HG02973 (cell line): ENCODE measurements at regions not wholly inside any gene's neighbourhood (a gene's known extent, or its start where the extent isn't known, plus 50 kb on each side); places are given as distances from the start of the nearest gene placed in this dataset.
A peak's percentile ranks its signal among the peaks of the same experiment; 100 is the strongest.

Source experiments
- ATAC-seq: cut with Tn5 transposase; IDR thresholded peaks from one replicate; pipeline ENCODE4 v1.9.1; 2021; ENCODE audit warnings: moderate library complexity; ENCODE audit not compliant: unreplicated experiment

GRCh38 chr9:82208741-82209450 is 220.3 kb downstream of the SPATA31D1 start:
- ATAC-seq, result no peak

- peak; percentile 50 for ATAC-seq
These were observed 221.4 kb downstream of the SPATA31D1 start for GRCh38 chr9:82209797-82210470.

GRCh38 chr9:82212885-82213284 is 224.3 kb downstream of the SPATA31D1 start:
- no peak for ATAC-seq

- ATAC-seq, result no peak
These were observed 227.9 kb downstream of the SPATA31D1 start for GRCh38 chr9:82216435-82216834.

GRCh38 chr9:82223442-82223841 is 234.9 kb downstream of the SPATA31D1 start:
- ATAC-seq, result no peak

- ATAC-seq, result no peak
These were observed 242.8 kb downstream of the SPATA31D1 start for GRCh38 chr9:82231411-82231810.

- no peak for ATAC-seq
These were observed 245.8 kb downstream of the SPATA31D1 start for GRCh38 chr9:82234160-82234943.

- no peak for ATAC-seq
These were observed 253.9 kb downstream of the SPATA31D1 start for GRCh38 chr9:82242285-82242963.

GRCh38 chr9:82247318-82247717 is 258.7 kb downstream of the SPATA31D1 start:
- no peak for ATAC-seq

GRCh38 chr9:82252116-82252515 is 263.5 kb downstream of the SPATA31D1 start:
- no peak for ATAC-seq

GRCh38 chr9:82254646-82255367 is 266.2 kb downstream of the SPATA31D1 start:
- ATAC-seq, result no peak

- no peak for ATAC-seq
These were observed 267.1 kb downstream of the SPATA31D1 start for GRCh38 chr9:82255481-82256176.

- no peak for ATAC-seq
These were observed 272.1 kb downstream of the SPATA31D1 start for GRCh38 chr9:82260691-82261090.

GRCh38 chr9:82263619-82264018 is 275.0 kb downstream of the SPATA31D1 start:
- no peak for ATAC-seq

GRCh38 chr9:82271106-82271561 is 282.6 kb downstream of the SPATA31D1 start:
- no peak for ATAC-seq

GRCh38 chr9:82273121-82273520 is 284.5 kb downstream of the SPATA31D1 start:
- ATAC-seq, result no peak

- ATAC-seq, result no peak
These were observed 286.8 kb downstream of the SPATA31D1 start for GRCh38 chr9:82275258-82275927.

GRCh38 chr9:82281066-82281465 is 292.5 kb downstream of the SPATA31D1 start:
- no peak for ATAC-seq

- ATAC-seq, result no peak
These were observed 296.2 kb downstream of the SPATA31D1 start for GRCh38 chr9:82284758-82285157.
